ENCODE measurements at regions not wholly inside any gene's neighbourhood (a gene's known extent, or its start where the extent isn't known, plus 50 kb on each side); places are given as distances from the start of the nearest gene placed in this dataset.

DNA sequence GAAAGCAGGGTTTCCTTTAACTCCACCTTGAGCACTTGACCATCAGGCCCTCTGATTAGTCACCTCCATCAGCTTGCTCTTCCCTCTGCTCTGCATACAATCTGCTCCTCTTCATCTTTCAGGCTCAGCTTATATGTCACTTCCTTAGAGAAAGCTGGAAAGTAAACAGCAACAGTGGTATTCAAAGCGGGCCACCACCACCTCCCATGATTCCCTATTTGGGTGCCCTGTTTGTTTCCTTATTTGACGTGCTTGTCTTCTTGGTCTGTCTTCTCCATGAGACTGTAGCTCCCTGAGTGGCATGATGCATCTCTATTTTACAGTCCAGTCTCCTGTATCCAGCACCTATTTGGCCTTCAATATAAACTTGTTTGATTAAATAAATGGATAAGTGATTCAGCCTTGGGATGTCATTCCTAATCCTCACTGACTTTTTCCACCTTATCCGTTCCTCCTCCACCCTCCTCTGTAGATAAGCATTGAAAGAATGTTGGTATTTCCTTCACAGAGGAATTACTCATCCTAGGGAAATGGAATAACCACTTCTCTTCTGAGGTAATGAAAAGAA, 102.8 kb upstream of the SGK1 start:
- 95 to 97% methylated on average over 2 of the region's 3 CpGs for WGBS, 2 experiments (ENCODE audit: insufficient coverage in 2 of 2)
- no peaks in the 10 kb centered on the region for H3K36me3 ChIP-seq (ENCODE audit: control insufficient read depth, insufficient read depth, low read length)
- peak overlapping the region; percentile 81 for H3K27ac ChIP-seq (ENCODE audit: low read depth, low read length, severe bottlenecking)
- no peak overlapping the region for H3K4me3 ChIP-seq (ENCODE audit: extremely low read depth, insufficient read depth, low read length, poor library complexity, severe bottlenecking)
- peaks cover 8% of the 10 kb centered on the region for H3K9me3 ChIP-seq (ENCODE audit: control insufficient read depth, low read length)
- peaks cover 12% of the 10 kb centered on the region for H3K4me1 ChIP-seq (ENCODE audit: control insufficient read depth, insufficient read depth, low read length, poor library complexity, severe bottlenecking)

DNA sequence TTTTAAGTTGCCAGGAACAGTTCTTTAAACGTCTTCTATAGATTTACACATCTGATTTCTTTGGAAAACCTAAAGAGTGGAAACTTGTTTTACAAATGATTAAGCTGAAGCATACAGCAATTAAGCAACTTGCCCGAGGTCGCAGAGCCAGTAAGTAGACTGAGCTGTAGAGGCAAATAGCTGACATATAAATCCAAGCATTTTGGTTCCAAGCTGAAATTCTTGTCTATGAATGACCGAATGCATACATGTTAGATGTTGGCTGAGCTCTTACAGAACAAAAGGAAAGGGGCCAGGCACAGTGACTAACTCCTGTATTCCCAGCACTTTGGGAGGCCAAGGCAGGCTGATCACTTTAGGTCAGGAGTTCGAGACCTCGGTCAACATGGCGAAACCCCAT, 101.8 kb upstream of the SGK1 start:
- Histone ChIP-seq H3K4me3 (ENCODE audit: extremely low read depth, insufficient read depth, low read length, poor library complexity, severe bottlenecking) (no peak overlapping the region), H3K9me3 (ENCODE audit: control insufficient read depth, low read length) (peaks cover 8% of the 10 kb centered on the region), H3K36me3 (ENCODE audit: control insufficient read depth, insufficient read depth, low read length) (no peaks in the 10 kb centered on the region), H3K27ac (ENCODE audit: low read depth, low read length, severe bottlenecking) (no peak overlapping the region), H3K4me1 (ENCODE audit: control insufficient read depth, insufficient read depth, low read length, poor library complexity, severe bottlenecking) (peaks cover 7% of the 10 kb centered on the region)
- WGBS, 2 experiments (ENCODE audit: insufficient coverage in 2 of 2): 94 to 97% methylated on average over 3 to 4 of the region's 7 CpGs

DNA sequence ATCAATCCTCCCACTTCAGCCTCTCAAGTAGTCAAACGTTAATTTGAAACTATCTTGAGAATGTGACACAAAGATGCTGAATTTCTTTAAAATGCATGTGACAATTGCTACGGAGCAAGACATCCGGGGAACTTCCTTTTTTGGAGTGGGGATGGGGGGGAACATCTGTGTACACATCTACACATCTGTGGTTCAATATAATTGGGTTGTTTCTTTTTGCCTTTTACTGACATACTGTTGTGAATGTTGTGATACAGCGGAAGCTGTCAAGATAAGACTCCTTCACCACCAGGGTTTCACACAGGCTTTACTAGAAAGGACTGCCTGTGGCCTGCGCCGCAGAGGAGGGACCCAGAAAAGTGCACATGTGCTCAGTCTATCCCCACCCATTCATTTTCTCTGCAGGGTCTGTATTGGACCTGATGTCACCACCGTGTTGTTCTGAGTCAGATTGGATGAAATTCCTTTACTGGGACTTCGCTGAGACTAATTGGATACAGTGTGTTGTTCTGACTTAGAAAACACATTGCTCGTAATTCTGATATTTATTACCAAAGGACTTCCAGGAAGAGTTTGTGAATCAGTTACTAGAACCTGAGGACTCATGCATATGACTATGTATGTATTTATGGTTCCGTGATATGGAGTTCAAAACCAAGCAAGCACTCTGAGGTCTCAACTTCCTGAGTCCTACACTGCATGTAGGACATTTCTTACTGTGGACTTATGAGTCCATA, 98.7 kb upstream of the SGK1 start:
- Histone ChIP-seq H3K4me1 (ENCODE audit: control insufficient read depth, insufficient read depth, low read length, poor library complexity, severe bottlenecking) (peaks cover 4% of the 10 kb centered on the region), H3K36me3 (ENCODE audit: control insufficient read depth, insufficient read depth, low read length) (no peaks in the 10 kb centered on the region), H3K4me3 (ENCODE audit: extremely low read depth, insufficient read depth, low read length, poor library complexity, severe bottlenecking) (no peak overlapping the region), H3K27ac (ENCODE audit: low read depth, low read length, severe bottlenecking) (no peak overlapping the region), H3K9me3 (ENCODE audit: control insufficient read depth, low read length) (peaks cover 8% of the 10 kb centered on the region)
- WGBS, 2 experiments (ENCODE audit: insufficient coverage in 2 of 2): 91 to 92% methylated on average over 3 to 5 of the region's 10 CpGs

DNA sequence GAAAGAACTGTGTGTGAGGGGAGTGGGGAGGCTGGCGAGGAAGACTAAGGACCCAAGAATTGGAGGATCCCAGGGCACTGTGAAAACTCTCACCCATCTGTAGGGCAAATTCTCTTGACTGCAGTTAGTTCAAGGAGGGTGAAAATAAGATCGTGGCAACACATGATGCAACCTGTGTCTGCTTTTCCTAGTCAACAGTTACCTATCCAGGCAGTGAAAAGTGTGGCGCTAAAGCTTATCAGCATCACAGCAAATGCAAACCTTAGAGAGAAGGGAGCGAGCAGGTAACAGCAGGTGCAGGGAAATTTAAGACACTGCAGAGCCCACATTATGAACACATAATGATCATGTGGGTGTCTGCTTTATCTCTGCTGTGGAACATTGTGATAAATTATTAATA, 97.7 kb upstream of the SGK1 start:
- H3K4me1 ChIP-seq (ENCODE audit: control insufficient read depth, insufficient read depth, low read length, poor library complexity, severe bottlenecking): peaks cover 4% of the 10 kb centered on the region
- H3K27ac ChIP-seq (ENCODE audit: low read depth, low read length, severe bottlenecking): no peak overlapping the region
- H3K9me3 ChIP-seq (ENCODE audit: control insufficient read depth, low read length): peaks cover 12% of the 10 kb centered on the region
- H3K4me3 ChIP-seq (ENCODE audit: extremely low read depth, insufficient read depth, low read length, poor library complexity, severe bottlenecking): no peak overlapping the region
- WGBS, 2 experiments (ENCODE audit: insufficient coverage in 2 of 2): 92 to 94% methylated on average over 2 to 3 of the region's 4 CpGs
- H3K36me3 ChIP-seq (ENCODE audit: control insufficient read depth, insufficient read depth, low read length): no peaks in the 10 kb centered on the region

GRCh38 chr6:134415194-134415593, 97.3 kb upstream of the SGK1 start:
- WGBS, 2 experiments (ENCODE audit: insufficient coverage in 2 of 2): 86 to 100% methylated on average over 1 of the region's 4 CpGs
- H3K36me3 ChIP-seq (ENCODE audit: control insufficient read depth, insufficient read depth, low read length): no peaks in the 10 kb centered on the region
- H3K27ac ChIP-seq (ENCODE audit: low read depth, low read length, severe bottlenecking): no peak overlapping the region
- peaks cover 1% of the 10 kb centered on the region for H3K4me1 ChIP-seq (ENCODE audit: control insufficient read depth, insufficient read depth, low read length, poor library complexity, severe bottlenecking)
- peaks cover 9% of the 10 kb centered on the region for H3K9me3 ChIP-seq (ENCODE audit: control insufficient read depth, low read length)
- no peak overlapping the region for H3K4me3 ChIP-seq (ENCODE audit: extremely low read depth, insufficient read depth, low read length, poor library complexity, severe bottlenecking)

- H3K4me1 ChIP-seq (ENCODE audit: control insufficient read depth, insufficient read depth, low read length, poor library complexity, severe bottlenecking): no peaks in the 10 kb centered on the region
- no peak overlapping the region for H3K27ac ChIP-seq (ENCODE audit: low read depth, low read length, severe bottlenecking)
- no peak overlapping the region for H3K4me3 ChIP-seq (ENCODE audit: extremely low read depth, insufficient read depth, low read length, poor library complexity, severe bottlenecking)
- peaks cover 7% of the 10 kb centered on the region for H3K9me3 ChIP-seq (ENCODE audit: control insufficient read depth, low read length)
- 82 to 86% methylated on average over 5 of the region's 7 CpGs for WGBS, 2 experiments (ENCODE audit: insufficient coverage in 2 of 2)
- H3K36me3 ChIP-seq (ENCODE audit: control insufficient read depth, insufficient read depth, low read length): no peaks in the 10 kb centered on the region
Observed at GRCh38 chr6:134414793-134415192, 96.9 kb upstream of the SGK1 start.

GRCh38 chr6:134413241-134413643, 95.3 kb upstream of the SGK1 start:
- Histone ChIP-seq H3K27ac (ENCODE audit: low read depth, low read length, severe bottlenecking) (no peak overlapping the region), H3K9me3 (ENCODE audit: control insufficient read depth, low read length) (peaks cover 4% of the 10 kb centered on the region), H3K4me1 (ENCODE audit: control insufficient read depth, insufficient read depth, low read length, poor library complexity, severe bottlenecking) (no peaks in the 10 kb centered on the region), H3K4me3 (ENCODE audit: extremely low read depth, insufficient read depth, low read length, poor library complexity, severe bottlenecking) (no peak overlapping the region), H3K36me3 (ENCODE audit: control insufficient read depth, insufficient read depth, low read length) (no peaks in the 10 kb centered on the region)
- 100% methylated on average over 1 of the region's 1 CpG; no CpG with 5 or more reads in 1 of the 2 experiments for WGBS, 2 experiments (ENCODE audit: insufficient coverage in 2 of 2)

GRCh38 chr6:134410541-134410940, 92.6 kb upstream of the SGK1 start:
- Histone ChIP-seq H3K36me3 (ENCODE audit: control insufficient read depth, insufficient read depth, low read length) (no peaks in the 10 kb centered on the region), H3K9me3 (ENCODE audit: control insufficient read depth, low read length) (peaks cover 4% of the 10 kb centered on the region), H3K4me3 (ENCODE audit: extremely low read depth, insufficient read depth, low read length, poor library complexity, severe bottlenecking) (no peak overlapping the region), H3K27ac (ENCODE audit: low read depth, low read length, severe bottlenecking) (no peak overlapping the region), H3K4me1 (ENCODE audit: control insufficient read depth, insufficient read depth, low read length, poor library complexity, severe bottlenecking) (no peaks in the 10 kb centered on the region)
- 95 to 100% methylated on average over 1 of the region's 1 CpG for WGBS, 2 experiments (ENCODE audit: insufficient coverage in 2 of 2)

DNA sequence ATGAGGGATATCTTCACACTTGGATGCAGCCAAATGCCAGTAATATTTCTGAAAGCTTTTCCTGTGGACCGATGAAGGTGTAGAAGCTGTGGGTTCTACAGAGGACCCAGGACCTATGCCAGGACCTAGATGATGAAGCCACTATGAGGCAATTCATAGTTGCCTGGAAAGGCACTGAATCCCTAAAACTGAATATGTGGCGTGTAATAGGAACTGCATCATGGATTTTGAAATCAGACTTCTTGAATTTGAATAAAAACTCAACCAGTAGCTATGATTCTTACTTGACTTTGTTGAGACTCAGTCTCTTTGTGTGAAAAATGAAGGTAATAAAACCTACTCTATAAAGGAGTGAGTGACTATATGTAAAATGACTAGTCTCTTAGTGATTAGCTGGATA, 89.9 kb upstream of the SGK1 start:
- no peak overlapping the region for H3K27ac ChIP-seq (ENCODE audit: low read depth, low read length, severe bottlenecking)

DNA sequence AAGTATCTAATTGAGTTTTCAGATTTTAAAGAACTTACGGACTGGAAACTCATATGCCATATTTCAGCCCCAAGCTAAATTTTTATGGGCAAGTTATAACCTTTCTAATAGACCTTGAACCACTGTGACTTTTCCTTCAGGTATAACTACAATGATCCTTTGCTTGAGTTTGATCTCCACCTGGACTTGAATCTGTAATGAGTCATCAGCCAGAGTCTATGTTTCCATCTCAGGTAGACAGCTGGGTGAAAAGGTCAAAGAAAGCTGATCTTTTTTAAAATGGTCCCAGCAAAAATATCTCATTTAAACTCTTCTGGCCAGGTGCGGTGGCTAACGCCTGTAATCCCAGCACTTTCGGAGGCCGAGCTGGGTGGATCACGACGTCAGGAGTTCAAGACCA, 88.4 kb upstream of the SGK1 start:
- peaks cover 4% of the 10 kb centered on the region for H3K9me3 ChIP-seq (ENCODE audit: control insufficient read depth, low read length)
- H3K36me3 ChIP-seq (ENCODE audit: control insufficient read depth, insufficient read depth, low read length): no peaks in the 10 kb centered on the region
- no peak overlapping the region for H3K4me3 ChIP-seq (ENCODE audit: extremely low read depth, insufficient read depth, low read length, poor library complexity, severe bottlenecking)
- H3K27ac ChIP-seq (ENCODE audit: low read depth, low read length, severe bottlenecking): no peak overlapping the region
- H3K4me1 ChIP-seq (ENCODE audit: control insufficient read depth, insufficient read depth, low read length, poor library complexity, severe bottlenecking): no peaks in the 10 kb centered on the region
- 89 to 97% methylated on average over 7 of the region's 7 CpGs for WGBS, 2 experiments (ENCODE audit: insufficient coverage in 2 of 2)

More for the DNA sequence above, 89.9 kb upstream of the SGK1 start:
- Histone ChIP-seq H3K4me1 (ENCODE audit: control insufficient read depth, insufficient read depth, low read length, poor library complexity, severe bottlenecking) (no peaks in the 10 kb centered on the region), H3K36me3 (ENCODE audit: control insufficient read depth, insufficient read depth, low read length) (no peaks in the 10 kb centered on the region), H3K4me3 (ENCODE audit: extremely low read depth, insufficient read depth, low read length, poor library complexity, severe bottlenecking) (no peak overlapping the region), H3K9me3 (ENCODE audit: control insufficient read depth, low read length) (peaks cover 4% of the 10 kb centered on the region)
- 88% methylated on average over 1 to 2 of the region's 2 CpGs for WGBS, 2 experiments (ENCODE audit: insufficient coverage in 2 of 2)

DNA sequence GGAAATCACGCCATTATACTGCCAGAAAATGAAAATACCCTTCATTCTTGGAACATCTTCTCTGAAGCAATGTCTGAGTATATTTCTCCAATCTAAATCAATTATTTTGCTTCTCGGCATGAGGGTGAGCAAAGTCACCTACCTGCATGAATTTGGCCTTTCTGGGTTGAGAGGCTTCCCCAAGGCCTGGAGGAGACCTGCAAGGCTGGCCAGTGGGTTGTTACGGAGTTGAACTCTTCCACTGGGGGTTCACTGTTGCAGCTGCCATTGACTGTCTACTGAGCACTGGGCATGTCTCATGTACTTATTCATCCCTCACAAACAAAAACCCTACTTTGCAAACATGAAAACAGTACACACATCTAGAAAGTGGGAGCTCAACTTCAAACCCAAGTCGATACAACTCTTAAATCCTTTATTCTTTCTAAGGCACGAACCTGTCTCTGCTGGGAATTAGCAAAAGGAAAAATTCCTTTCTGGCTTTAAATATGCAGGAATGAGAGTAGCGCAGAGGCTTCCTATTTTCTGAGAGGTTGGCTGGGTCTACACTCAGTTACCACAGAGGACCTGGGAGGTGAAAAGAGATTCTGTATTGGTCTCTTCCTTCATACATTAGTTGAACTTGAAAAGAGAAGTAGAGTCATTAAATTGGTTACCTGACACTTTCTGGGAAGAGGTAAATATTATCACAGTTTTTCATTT, 87.6 kb upstream of the SGK1 start:
- no peaks in the 10 kb centered on the region for H3K4me1 ChIP-seq (ENCODE audit: control insufficient read depth, insufficient read depth, low read length, poor library complexity, severe bottlenecking)
- WGBS, 2 experiments (ENCODE audit: insufficient coverage in 2 of 2): 59 to 92% methylated on average over 4 to 5 of the region's 6 CpGs
- no peak overlapping the region for H3K4me3 ChIP-seq (ENCODE audit: extremely low read depth, insufficient read depth, low read length, poor library complexity, severe bottlenecking)
- no peaks in the 10 kb centered on the region for H3K9me3 ChIP-seq (ENCODE audit: control insufficient read depth, low read length)
- no peaks in the 10 kb centered on the region for H3K36me3 ChIP-seq (ENCODE audit: control insufficient read depth, insufficient read depth, low read length)
- no peak overlapping the region for H3K27ac ChIP-seq (ENCODE audit: low read depth, low read length, severe bottlenecking)

All from mesodermal cell (in vitro differentiated cells).